SK-N-SH (cell line): ENCODE measurements at regions not wholly inside any gene's neighbourhood (a gene's known extent, or its start where the extent isn't known, plus 50 kb on each side); places are given as distances from the start of the nearest gene placed in this dataset.

Source experiments
- CTCF ChIA-PET: fragments of 300-600, 350-600 bp; formaldehyde crosslinking; extraction: SDS; loops from one replicate; lab custom pipeline; 2021; lab: Yijun Ruan, JAX
- POLR2A ChIA-PET: fragments of 350-600 bp; sonication (Branson Sonifier 250); formaldehyde crosslinking; extraction: SDS; loops from one replicate; lab custom pipeline; 2020; ENCODE audit warnings: antibody characterized with exemption, inconsistent platforms; lab: Yijun Ruan, JAX
- DNase-seq: peaks from one replicate; pipeline ENCODE4 v3.0.0; 2012
- H2AFZ ChIP-seq: fragments of 200-600 bp; sonication (generic); 2 replicates; pipeline ENCODE4 v1.8.1; 2016; ENCODE audit warnings: antibody characterized with exemption, mild to moderate bottlenecking, low read depth
- H3F3A ChIP-seq: fragments of 200-600 bp; sonication (generic); replicated peaks from 2 replicates; pipeline ENCODE3; 2016; ENCODE audit warnings: antibody characterized with exemption, mild to moderate bottlenecking; ENCODE audit not compliant: insufficient read depth
- H3K27ac ChIP-seq, 2 experiments: fragments of 200-500 bp in 1 of 2; fragments of 200-600 bp in 1 of 2; sonication (Bioruptor generic) in 1 of 2; sonication (generic), shearing (Covaris generic) in 1 of 2; 2 replicates each; pipeline versions ENCODE4 v1.5.1 to v1.6.1; 2014 to 2016; ENCODE audit warnings: low read depth in 2 of 2, inconsistent platforms in 1 of 2, low read length in 1 of 2, mild to moderate bottlenecking in 1 of 2, mixed read lengths in 1 of 2
- H3K27me3 ChIP-seq: fragments of 200-600 bp; sonication (generic), shearing (Covaris generic); 2 replicates; pipeline ENCODE4 v1.6.1; 2016; ENCODE audit warnings: mixed run types; ENCODE audit not compliant: insufficient read depth
- H3K36me3 ChIP-seq, 2 experiments: fragments of 200-500 bp in 1 of 2; fragments of 200-600 bp in 1 of 2; sonication (Bioruptor generic) in 1 of 2; sonication (generic) in 1 of 2; replicated peaks in 1 of 2; 2 replicates each; pipeline versions ENCODE3 to v1.5.1; 2014 to 2016; ENCODE audit warnings: low read length in 1 of 2, mild to moderate bottlenecking in 1 of 2; ENCODE audit not compliant: insufficient read depth in 2 of 2, control insufficient read depth in 1 of 2
- H3K4me1 ChIP-seq, 2 experiments: fragments of 200-500 bp in 1 of 2; fragments of 200-600 bp in 1 of 2; sonication (Bioruptor generic) in 1 of 2; sonication (generic), shearing (Covaris generic) in 1 of 2; 2 replicates each; pipeline versions ENCODE4 v1.5.1 to v1.6.1; 2014 to 2016; ENCODE audit warnings: low read depth in 1 of 2, low read length in 1 of 2, mixed run types in 1 of 2; ENCODE audit not compliant: insufficient read depth in 2 of 2, control insufficient read depth in 1 of 2
- H3K4me2 ChIP-seq: fragments of 200-600 bp; sonication (generic), shearing (Covaris generic); 2 replicates; pipeline ENCODE4 v1.6.1; 2017; ENCODE audit warnings: mixed run types
- H3K4me3 ChIP-seq, 2 experiments: fragments of 200-500 bp in 1 of 2; fragments of 200-600 bp in 1 of 2; sonication (Bioruptor generic) in 1 of 2; sonication (generic), shearing (Covaris generic) in 1 of 2; 2 replicates each; pipeline versions ENCODE4 v1.5.1 to v1.8.1; 2014 to 2016; ENCODE audit warnings: low read depth in 2 of 2, inconsistent platforms in 1 of 2, low read length in 1 of 2, mild to moderate bottlenecking in 1 of 2, mixed read lengths in 1 of 2, moderate library complexity in 1 of 2
- H3K79me2 ChIP-seq: fragments of 200-600 bp; sonication (generic); 2 replicates; pipeline ENCODE4 v1.8.1; 2017; ENCODE audit warnings: mild to moderate bottlenecking; ENCODE audit not compliant: insufficient read depth
- H3K9ac ChIP-seq: fragments of 200-600 bp; sonication (generic); 2 replicates; pipeline ENCODE4 v1.6.1; 2017; ENCODE audit warnings: mixed run types
- H3K9me2 ChIP-seq: fragments of 200-600 bp; sonication (generic); 2 replicates; pipeline ENCODE4 v1.6.1; 2017; ENCODE audit warnings: mixed run types
- H3K9me3 ChIP-seq: fragments of 200-600 bp; sonication (generic); 2 replicates; pipeline ENCODE4 v1.6.1; 2017; ENCODE audit warnings: mixed run types, mild to moderate bottlenecking, moderate library complexity
- H4K20me1 ChIP-seq: fragments of 200-600 bp; sonication (generic); 2 replicates; pipeline ENCODE4 v1.6.1; 2017; ENCODE audit warnings: mild to moderate bottlenecking, mixed run types; ENCODE audit not compliant: insufficient read depth
- CHD2 ChIP-seq: fragments of 150-350 bp; IDR thresholded peaks from 2 replicates; pipeline ENCODE4 v1.6.1; 2018; ENCODE audit warnings: low read length; ENCODE audit not compliant: partially characterized antibody
- FOSL2 ChIP-seq: IDR thresholded peaks from 2 replicates; pipeline ENCODE4 v1.4.0; 2012; ENCODE audit warnings: low read depth, mild to moderate bottlenecking, moderate library complexity, borderline replicate concordance
- FOXM1 ChIP-seq: IDR thresholded peaks from 2 replicates; pipeline ENCODE4 v1.4.0; 2012; ENCODE audit warnings: low read depth, mild to moderate bottlenecking
- NRF1 ChIP-seq: IDR thresholded peaks from 2 replicates; pipeline ENCODE4 v1.6.1; 2012; ENCODE audit warnings: low read depth, mild to moderate bottlenecking, low read length
- SIN3A ChIP-seq: IDR thresholded peaks from 2 replicates; pipeline ENCODE4 v1.6.1; 2012; ENCODE audit warnings: low read depth, mild to moderate bottlenecking, low read length, moderate library complexity, borderline replicate concordance
- TCF12 ChIP-seq: IDR thresholded peaks from 2 replicates; pipeline ENCODE4 v1.4.0; 2012
- YY1 ChIP-seq: IDR thresholded peaks from 2 replicates; pipeline ENCODE4 v1.4.0; 2012; ENCODE audit warnings: low read depth, mild to moderate bottlenecking
- WGBS: methylation state at CpG from one replicate; pipeline ENCODE4 v1.1.6; 2017; ENCODE audit warnings: low lambda C conversion rate; 5-methylcytosine and 5-hydroxymethylcytosine counted together
- TF ChIP-seq, protein P1 (sequence below): IDR thresholded peaks from 2 replicates; pipeline ENCODE4 v1.4.0; 2012; ENCODE audit warnings: low read depth, borderline replicate concordance
- TF ChIP-seq, protein P2 (sequence below): fragments of 200-600 bp; sonication (generic); IDR thresholded peaks from 2 replicates; pipeline ENCODE4 v1.6.1; 2017; ENCODE audit warnings: antibody characterized with exemption, mild to moderate bottlenecking, moderate library complexity
- TF ChIP-seq, protein P3 (sequence below): fragments of 150-350 bp; IDR thresholded peaks from 2 replicates; pipeline ENCODE4 v1.6.1; 2016; ENCODE audit warnings: mild to moderate bottlenecking, low read depth, low read length
- TF ChIP-seq, protein P4 (sequence below): IDR thresholded peaks from 2 replicates; pipeline ENCODE4 v1.4.0; 2012; ENCODE audit warnings: low read depth, borderline replicate concordance

DNA sequence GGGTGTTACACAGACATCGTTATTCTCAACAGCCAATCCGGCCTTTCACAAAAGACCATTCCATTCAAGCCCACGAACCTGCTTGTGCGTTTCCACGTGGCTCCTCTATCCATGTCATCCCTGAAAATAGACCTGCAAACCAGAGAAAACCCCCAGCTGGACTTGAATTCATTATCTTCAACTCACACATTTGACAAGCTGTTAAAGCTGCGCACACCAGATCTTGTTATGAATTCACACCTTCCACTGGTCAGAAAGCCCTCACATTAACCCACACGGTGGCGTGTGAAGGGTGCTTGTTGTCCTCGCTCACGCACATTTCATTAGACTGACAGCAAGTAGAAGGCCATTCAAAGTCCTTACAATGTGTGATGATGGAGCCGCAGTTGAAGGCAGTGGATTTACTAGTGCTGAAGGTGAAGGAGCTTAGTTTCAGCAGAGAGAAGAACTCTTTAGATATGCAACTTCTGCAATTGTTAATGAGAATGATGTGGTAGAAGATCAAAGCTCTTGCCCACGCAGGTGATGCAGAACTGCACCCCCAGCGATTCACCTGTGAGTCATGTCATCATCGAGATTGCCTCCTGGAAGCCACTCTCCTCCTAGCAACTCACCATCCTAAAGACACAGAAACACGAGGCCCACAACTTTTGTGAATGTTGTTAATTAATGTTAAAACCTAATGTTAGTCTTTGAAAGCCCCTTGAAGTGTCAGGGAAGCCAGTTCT lies 224.8 kb upstream of the SOX11 start:
- no peaks in the 10 kb centered on the region for H4K20me1 ChIP-seq

More for the DNA sequence above, 224.8 kb upstream of the SOX11 start:
- Histone ChIP-seq H3K4me1 (no peaks in the 10 kb centered on the region; a peak in 1 of 4 replicates), H2AFZ (no peak overlapping the region), H3F3A (no peaks in the 10 kb centered on the region), H3K4me3 (no peak overlapping the region), H3K9me3 (no peaks in the 10 kb centered on the region), H3K9me2 (no peaks in the 10 kb centered on the region), H3K27me3 (no peaks in the 10 kb centered on the region), H3K4me2 (no peak overlapping the region), H3K27ac (no peak overlapping the region), H3K79me2 (no peaks in the 10 kb centered on the region), H3K36me3 (no peaks in the 10 kb centered on the region), H3K9ac (no peak overlapping the region)
- POLR2A ChIA-PET: no interaction called here
- CTCF ChIA-PET: interaction anchor here (0.8 kb wide), 1 partner anchor 983 kb away, joined by 3 read pairs; no protein-coding TSS in a partner anchor
- TF ChIP-seq CHD2: no peak
- no peak for TF ChIP-seq NRF1
- TF ChIP-seq YY1: no peak
- TF ChIP-seq, protein P1, sequence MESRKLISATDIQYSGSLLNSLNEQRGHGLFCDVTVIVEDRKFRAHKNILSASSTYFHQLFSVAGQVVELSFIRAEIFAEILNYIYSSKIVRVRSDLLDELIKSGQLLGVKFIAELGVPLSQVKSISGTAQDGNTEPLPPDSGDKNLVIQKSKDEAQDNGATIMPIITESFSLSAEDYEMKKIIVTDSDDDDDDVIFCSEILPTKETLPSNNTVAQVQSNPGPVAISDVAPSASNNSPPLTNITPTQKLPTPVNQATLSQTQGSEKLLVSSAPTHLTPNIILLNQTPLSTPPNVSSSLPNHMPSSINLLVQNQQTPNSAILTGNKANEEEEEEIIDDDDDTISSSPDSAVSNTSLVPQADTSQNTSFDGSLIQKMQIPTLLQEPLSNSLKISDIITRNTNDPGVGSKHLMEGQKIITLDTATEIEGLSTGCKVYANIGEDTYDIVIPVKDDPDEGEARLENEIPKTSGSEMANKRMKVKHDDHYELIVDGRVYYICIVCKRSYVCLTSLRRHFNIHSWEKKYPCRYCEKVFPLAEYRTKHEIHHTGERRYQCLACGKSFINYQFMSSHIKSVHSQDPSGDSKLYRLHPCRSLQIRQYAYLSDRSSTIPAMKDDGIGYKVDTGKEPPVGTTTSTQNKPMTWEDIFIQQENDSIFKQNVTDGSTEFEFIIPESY: no peak
- TF ChIP-seq SIN3A: no peak
- TF ChIP-seq FOSL2: no peak
- TF ChIP-seq, protein P2, sequence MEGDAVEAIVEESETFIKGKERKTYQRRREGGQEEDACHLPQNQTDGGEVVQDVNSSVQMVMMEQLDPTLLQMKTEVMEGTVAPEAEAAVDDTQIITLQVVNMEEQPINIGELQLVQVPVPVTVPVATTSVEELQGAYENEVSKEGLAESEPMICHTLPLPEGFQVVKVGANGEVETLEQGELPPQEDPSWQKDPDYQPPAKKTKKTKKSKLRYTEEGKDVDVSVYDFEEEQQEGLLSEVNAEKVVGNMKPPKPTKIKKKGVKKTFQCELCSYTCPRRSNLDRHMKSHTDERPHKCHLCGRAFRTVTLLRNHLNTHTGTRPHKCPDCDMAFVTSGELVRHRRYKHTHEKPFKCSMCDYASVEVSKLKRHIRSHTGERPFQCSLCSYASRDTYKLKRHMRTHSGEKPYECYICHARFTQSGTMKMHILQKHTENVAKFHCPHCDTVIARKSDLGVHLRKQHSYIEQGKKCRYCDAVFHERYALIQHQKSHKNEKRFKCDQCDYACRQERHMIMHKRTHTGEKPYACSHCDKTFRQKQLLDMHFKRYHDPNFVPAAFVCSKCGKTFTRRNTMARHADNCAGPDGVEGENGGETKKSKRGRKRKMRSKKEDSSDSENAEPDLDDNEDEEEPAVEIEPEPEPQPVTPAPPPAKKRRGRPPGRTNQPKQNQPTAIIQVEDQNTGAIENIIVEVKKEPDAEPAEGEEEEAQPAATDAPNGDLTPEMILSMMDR: no peak
- TF ChIP-seq TCF12: no peak
- TF ChIP-seq, protein P3, sequence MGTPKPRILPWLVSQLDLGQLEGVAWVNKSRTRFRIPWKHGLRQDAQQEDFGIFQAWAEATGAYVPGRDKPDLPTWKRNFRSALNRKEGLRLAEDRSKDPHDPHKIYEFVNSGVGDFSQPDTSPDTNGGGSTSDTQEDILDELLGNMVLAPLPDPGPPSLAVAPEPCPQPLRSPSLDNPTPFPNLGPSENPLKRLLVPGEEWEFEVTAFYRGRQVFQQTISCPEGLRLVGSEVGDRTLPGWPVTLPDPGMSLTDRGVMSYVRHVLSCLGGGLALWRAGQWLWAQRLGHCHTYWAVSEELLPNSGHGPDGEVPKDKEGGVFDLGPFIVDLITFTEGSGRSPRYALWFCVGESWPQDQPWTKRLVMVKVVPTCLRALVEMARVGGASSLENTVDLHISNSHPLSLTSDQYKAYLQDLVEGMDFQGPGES: no peak
- TF ChIP-seq, protein P4, sequence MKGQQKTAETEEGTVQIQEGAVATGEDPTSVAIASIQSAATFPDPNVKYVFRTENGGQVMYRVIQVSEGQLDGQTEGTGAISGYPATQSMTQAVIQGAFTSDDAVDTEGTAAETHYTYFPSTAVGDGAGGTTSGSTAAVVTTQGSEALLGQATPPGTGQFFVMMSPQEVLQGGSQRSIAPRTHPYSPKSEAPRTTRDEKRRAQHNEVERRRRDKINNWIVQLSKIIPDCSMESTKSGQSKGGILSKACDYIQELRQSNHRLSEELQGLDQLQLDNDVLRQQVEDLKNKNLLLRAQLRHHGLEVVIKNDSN: no peak
- TF ChIP-seq FOXM1: no peak
- DNase-seq: no peak
- WGBS: 37% methylated on average over 15 of the region's 15 CpGs
